C4-2B (cell line): ENCODE measurements at regions not wholly inside any gene's neighbourhood (a gene's known extent, or its start where the extent isn't known, plus 50 kb on each side); places are given as distances from the start of the nearest gene placed in this dataset.

ENCODE experiments used
- ZFX ChIP-seq: fragments of 450-650 bp; IDR thresholded peaks from 2 replicates; pipeline ENCODE4 v1.6.1; 2017
- TF ChIP-seq, protein P1 (sequence below): fragments of 450-650 bp; conservative IDR thresholded peaks from 2 replicates; pipeline ENCODE4 v1.5.1; 2017; ENCODE audit warnings: mild to moderate bottlenecking

DNA sequence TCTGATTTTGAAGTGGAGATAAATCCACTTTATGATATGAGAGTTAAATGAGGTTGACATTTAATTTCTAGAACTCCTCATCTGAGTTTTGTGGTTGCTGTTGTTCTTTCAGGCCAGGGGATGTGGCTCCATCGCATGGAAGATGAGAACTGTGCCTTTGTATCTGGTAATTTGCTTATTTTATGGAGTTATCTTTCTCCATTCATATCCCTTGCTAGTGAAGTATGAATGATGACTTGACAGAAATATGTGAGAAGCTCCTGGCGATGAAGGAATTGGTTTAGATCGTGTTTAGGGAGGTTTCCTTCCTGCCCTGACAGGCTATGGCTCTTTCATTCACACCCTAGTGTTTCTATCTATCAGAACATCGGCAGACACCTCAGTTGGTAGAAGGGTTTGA, 393.7 kb downstream of the ETS1 start:
- TF ChIP-seq, protein P1, sequence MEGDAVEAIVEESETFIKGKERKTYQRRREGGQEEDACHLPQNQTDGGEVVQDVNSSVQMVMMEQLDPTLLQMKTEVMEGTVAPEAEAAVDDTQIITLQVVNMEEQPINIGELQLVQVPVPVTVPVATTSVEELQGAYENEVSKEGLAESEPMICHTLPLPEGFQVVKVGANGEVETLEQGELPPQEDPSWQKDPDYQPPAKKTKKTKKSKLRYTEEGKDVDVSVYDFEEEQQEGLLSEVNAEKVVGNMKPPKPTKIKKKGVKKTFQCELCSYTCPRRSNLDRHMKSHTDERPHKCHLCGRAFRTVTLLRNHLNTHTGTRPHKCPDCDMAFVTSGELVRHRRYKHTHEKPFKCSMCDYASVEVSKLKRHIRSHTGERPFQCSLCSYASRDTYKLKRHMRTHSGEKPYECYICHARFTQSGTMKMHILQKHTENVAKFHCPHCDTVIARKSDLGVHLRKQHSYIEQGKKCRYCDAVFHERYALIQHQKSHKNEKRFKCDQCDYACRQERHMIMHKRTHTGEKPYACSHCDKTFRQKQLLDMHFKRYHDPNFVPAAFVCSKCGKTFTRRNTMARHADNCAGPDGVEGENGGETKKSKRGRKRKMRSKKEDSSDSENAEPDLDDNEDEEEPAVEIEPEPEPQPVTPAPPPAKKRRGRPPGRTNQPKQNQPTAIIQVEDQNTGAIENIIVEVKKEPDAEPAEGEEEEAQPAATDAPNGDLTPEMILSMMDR, result no peak
- no peak for TF ChIP-seq ZFX
